Right renal pelvis (tissue), 4 donors: ENCODE measurements at regions not wholly inside any gene's neighbourhood (a gene's known extent, or its start where the extent isn't known, plus 50 kb on each side); places are given as distances from the start of the nearest gene placed in this dataset.
"Not testable (repeated sequence)": the region's sequence is repeated elsewhere in the genome, so short reads cannot be mapped to it uniquely, and the experiment has no call there.

Experiments used
- DNase-seq, 4 donors: peaks; one replicate each; pipeline ENCODE4 v3.0.0-alpha.2; 2013; ENCODE audit warnings: low read depth in 4 of 4, low spot score in 3 of 4, missing footprints in 1 of 4

DNA sequence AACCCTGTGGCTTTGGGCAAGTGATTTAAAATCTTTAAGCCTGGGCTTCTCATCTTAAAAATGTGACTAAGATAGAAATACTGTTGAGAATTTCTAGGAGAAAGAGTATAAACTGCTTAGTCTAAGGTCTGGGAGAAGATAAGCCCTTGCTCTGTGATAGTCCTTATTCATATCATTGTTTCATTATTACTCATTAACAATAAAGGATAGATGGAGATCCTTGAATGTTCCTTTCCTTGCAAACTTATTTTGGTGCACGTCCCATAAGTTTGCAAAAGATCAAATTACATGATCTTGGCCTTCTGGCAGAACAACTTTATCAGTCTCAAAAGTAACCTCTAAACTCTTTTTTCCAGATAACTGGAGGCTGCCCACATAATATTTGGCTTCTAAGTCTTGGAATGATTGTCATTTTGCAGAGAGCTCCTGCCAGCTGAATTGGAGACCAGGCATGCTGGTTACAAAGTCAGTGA lies 138.3 kb downstream of the FAM124B start:
- DNase-seq, result no peak

DNA sequence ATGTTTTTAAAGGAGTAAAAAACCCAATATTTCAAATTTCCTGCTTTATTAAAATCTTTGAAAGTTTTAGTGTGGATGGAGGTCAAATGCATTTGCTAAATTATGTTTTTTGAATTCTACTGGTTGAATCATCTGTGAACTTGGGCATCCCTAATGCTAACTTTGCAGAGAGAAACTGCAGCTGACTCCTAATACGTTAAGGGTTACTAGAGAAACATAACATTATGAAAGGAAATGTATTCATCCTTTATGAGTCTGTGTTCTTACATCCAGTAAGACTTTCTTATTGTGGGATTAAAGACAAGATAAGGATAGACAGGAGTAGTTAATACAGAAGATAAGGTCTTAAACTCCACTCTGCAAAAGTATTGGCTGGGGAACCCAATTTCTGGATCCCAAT lies 140.6 kb downstream of the FAM124B start:
- no peak for DNase-seq

DNA sequence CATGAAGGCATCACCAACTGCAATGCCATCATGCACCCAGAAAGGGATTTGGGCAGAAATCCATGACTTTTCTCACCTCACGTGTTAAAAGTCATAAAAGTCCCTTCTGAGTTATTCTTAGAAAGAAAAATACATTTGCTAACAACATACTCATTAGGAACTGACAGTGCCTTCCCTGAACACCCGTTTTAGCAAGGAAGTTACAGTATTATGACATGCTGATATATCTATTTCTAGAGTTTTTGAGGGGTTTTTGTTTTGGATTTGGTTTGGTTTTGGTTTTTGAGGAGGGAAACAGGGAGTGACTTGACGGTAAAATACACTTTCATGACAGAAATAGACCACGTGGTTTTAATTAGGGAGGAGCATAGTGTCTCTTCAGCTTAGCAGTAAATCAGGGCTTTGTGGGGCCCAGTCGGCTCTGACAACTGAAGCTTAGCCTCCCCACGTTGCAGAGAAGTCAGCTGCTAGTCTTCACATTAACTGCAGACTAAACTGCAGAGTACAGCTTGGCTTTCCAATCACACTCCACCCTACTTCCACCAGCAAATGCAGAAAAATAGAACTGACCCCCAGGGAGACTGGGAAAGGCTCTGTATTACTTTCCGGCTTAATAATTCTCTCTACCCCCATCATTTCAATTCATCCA lies 141.4 kb downstream of the FAM124B start:
- peak in 3 of 4 donors; percentile 64 to 73 (median 70) for DNase-seq

DNA sequence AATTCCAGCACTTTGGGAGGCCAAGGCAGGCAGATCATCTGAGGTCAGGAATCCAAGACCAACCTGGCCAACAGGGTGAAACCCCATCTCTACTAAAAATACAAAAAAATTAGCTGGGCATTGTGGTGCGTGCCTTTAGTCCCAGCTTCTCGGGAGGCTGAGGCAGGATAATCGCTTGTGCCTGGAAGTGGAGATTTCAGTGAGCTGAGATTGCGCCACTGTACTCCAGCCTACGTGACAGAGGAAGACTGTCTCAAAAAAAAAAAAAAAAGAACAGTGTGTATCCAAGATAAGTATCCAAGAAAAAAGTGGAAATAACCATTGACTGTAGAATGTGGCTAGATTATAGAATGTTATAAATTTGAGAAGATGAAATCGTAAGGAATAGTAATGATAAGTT lies 142.1 kb downstream of the FAM124B start:
- no peak for DNase-seq

DNA sequence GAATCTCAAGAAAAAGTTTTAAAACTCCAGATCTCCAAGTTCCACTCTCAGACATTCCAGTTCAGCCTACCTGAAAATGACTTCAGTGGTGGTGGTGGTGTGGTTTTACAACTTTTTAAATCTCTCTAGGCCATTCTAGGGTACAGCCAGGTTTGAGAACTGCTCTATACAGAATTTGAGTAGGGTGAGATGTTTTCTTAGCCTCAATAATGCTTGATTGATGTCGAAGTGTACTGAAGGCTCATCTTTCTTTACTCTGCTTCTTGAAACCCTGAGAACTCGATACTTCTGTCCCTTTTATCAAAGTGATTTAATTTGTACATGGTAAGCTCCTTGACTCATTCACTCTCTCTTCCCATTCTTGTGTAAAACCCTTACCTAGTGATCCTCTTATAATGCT lies 143.8 kb downstream of the FAM124B start:
- DNase-seq, result no peak

DNA sequence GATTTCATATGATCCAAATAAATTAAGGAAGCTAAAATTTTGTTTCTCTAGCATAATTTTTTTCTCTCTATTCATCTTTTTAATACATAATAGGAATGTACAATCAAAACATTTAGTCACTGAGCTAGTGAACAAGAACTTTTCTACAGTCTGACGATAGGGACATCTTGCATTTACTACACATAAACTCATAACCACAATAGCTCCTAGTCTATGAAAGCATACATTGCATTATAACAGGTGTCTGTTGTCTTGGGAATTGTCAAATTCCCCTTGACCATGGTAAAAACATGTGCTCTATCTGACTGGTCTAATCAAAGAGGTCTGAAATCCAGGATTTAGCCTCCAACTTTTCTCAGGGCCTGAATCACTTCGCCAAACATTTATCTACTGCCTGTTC lies 144.8 kb downstream of the FAM124B start:
- DNase-seq, result no peak

DNA sequence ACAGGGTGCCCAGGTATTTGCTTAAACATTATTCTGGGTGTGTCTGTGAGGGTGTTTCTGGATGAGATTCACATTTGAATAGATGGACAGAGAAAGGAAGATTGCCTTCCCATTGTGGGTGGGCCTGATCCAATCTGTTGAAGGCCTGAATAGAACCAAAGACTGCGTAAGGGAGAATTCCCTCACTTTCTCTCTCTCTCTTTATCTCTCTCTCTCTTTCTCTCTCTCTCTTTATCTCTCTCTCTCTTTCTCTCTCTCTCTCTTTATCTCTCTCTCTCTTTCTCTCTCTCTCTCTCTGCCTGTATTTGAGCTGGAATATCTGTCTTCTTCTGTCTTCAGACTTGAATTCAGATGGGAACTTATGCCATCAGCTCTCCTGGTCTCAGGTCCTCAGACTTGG lies 148.4 kb downstream of the FAM124B start:
- DNase-seq, result no peak

DNA sequence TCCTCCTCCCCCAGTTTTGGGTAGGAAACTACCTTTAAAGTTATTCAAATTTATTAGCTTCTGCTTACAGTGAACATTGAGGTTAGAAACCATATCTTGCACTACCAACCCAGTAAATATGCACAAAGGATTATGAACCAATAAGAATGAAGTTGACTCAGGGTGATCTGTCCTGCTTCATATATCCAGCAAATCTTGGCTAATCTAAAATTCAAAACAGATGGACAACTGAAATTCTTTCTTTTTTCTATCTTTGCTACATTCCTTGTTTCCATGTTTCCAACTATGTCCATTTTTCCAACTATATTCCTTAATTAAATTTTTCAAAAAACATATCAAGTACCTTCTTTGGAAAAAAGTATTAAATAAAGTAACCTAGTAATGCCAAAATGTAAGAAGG lies 149.3 kb downstream of the FAM124B start:
- no peak for DNase-seq

DNA sequence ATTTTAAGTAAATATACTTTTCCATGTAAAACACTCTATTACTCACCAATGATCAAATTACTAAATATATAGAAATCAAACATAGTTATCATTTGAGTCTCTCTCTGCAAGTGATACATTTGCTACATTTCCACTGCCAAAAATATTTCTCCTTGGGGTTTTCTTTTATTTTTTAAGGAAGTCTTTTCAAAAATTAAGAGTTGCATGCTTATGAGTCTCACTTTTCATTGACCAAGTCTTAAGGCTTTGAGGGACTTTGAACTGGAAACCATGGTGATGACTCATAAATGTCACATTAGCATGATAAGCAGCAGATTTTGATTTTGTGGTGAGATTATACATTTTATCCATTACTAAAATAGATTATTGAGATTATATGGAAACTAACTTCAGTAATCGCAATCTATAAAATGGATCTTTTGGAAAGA lies 152.9 kb downstream of the FAM124B start:
- DNase-seq, result no peak

DNA sequence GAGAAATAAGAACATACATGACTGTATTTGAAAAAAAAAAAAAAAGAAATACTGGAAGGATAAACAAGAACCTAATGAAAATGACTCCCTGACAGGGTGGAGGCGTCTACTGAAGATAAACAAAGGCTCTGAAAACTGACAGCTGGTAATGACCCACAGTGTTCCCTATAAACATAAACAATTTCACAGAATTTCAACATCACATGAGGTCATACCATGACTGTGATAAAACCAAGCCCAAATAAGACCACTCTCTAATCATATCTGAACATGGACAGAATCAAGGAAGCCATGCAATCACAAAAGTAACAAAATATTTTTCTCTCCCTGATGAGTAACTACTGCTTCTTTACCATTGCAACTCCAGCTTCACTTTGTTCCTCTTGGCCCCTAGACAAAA lies 159.3 kb downstream of the FAM124B start:
- DNase-seq, result no peak

DNA sequence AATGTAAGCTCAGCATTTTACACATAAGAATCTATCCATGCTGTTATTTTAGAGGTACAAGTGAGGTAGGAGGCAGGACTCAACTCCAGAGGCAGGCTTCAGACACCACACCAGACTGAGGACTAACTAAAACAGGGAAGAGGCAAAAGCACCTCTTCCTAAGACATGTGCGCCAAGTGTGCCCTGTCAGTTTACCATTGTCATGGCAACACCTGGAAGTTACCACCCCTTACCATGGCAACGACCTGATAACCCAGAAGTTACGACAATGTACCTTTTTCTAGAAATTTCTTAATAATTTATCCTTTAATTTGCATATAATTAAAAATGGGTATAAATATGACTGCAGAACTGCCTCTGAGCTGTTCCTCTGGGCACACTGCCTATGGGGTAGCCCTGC lies 160.1 kb downstream of the FAM124B start:
- no peak for DNase-seq

DNA sequence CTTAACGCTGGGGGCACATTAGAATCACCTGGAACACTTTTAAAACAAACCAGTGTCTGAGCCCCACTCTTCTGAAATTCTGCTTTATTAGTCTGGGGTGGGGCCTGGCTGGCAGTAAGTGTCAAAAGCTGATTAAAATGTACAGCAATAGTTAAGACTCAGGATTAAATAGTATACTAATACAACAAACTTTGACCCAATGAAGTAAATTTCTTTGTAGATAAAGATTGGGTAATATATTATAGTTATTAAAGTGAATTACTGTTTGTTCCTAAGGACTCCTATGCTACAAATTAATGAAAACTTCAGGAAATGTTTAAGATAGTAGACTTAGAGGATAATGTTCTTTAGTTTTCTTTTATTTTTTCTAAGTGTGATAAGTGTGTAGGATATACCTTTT lies 160.9 kb downstream of the FAM124B start:
- DNase-seq, result no peak

DNA sequence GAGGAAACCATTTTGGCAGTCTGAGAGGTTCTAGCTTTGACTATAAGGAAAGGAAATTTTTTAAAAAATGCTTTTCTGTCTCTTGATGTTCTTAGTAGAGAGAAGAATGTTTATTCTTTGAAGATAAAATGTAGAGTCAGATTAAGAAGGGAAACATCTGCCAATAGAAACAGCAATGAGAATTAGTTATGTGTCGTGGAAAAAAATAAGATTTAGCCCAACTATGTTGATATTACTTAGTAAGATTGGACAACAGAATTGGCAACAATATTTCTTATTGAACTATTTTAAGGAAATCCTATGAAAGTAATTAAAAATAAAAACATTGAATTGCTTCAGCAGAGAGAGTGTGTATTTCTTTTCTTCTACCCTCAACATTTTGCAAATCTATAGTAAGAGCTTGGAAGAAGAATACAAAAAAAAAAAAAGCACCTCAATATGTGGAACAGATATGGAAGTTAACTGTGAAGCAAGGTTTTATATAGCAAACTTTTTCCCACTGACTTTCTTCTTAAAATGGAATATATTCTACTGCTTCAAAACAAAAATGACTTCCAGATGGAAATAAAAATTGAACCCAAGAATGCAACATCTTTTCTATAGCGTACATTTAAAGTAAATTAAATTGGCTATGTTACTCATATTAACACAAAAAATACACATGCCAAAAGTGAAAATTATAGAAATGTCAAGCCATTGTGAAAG lies 177.9 kb downstream of the FAM124B start:
- no peak for DNase-seq

DNA sequence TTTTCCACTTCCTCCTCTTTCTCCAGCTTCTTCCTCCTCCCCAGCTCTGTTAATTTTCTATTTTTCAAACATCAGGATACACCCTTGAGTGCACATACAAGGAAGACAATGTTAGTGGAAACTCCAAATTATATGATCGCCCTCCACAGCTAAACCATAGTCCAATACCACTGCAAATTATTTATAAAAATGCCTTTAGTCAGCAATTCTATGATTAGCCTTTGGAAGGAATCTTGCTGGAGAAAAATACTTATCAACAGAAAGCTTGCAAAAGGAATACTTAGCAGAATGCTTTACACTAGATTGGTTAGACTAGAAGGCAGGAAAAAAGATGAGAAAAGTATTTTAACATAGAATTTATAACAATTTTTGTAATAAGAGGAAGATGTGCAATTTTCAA lies 178.9 kb downstream of the FAM124B start:
- DNase-seq, result no peak

DNA sequence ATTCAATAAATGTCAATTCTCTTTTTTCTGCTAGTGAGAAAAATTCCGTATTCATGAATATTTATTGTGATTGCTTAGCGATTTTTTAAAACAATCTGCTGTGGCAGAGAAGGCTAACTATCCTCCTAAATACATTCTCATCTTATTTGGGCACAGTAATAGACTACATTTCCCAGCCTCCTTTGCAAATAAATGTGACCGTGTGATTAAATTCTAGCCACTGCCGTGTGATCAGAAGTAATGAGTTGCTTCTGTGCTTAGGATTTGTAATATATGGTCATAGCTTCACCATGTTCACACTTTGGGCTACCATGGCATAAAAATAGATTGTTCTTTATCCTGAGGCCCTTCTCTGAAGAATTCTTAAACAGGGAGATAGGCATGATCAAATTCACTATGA lies 179.6 kb downstream of the FAM124B start:
- no peak for DNase-seq

DNA sequence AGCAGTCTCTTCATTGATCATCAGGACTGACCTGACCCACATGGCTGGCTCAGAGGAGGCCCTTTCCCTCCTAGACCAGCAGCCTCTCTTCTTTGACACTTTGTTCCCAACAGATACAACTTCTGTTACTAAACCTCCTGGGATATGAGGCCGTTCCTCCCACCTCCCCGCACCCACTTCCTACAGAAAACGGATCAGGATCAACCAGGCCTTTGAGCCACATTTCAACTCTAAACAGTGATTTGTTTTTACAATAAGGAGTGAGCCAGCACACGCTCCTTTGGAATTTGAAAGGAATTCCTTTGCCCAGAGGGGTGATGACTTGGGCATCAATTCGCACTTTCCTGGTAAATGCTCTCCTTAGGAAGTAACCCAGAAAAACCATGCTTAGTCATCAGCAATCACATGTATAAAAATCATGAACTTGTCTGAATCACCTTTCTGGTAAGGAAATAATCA lies 180.4 kb downstream of the FAM124B start:
- DNase-seq, result no peak

DNA sequence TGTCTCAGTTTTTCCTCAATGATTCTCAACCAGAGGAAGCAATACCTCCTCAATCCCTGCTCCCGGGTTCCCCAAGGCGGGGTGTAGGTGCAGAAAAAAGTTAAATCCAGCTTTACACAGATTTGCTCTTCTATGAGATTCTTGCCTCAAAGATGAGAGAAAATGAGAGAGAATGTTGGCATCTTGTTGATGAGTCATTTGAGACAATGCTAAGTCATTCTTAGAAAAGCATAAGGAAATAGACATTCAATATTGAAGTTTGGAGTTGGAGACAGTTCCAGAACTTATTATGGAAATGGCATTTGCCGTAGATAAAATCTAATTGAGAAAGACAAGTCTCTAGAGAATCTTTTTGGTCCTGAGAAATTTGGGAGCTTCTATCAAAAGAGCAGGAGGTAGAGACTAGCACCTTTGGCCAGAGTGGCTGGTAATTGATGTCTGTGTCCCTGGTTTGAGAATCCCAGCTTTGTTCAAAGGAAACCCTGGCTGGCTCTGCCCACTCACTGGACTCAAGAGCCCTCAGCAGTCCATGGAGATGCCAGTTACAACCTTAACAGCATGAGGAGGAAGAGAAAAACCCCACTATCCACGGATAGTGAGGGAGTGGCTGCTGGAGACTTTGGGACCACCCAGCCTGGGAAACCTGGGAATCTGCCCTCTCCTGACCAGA lies 181.2 kb downstream of the FAM124B start:
- no peak for DNase-seq

DNA sequence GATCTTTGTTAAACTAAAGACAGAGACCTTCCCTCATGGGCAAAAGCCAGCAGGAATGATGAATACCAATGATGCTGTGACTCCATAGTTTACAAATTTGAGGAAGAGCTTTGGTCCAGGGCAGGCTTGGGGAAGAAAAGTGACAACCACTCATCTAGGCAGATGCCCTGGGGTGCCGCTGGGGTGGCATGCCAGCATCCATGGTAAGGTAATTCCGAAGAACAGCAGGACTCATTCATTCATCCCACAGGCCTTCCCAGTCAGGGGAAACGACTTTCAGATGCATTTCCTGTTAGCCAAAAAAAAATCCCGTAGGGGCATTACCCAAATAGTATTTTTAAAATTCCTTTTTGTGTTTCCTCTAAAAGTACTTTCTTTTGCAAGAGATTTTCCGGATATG lies 180.7 kb upstream of the SERPINE2 start:
- no peak for DNase-seq

DNA sequence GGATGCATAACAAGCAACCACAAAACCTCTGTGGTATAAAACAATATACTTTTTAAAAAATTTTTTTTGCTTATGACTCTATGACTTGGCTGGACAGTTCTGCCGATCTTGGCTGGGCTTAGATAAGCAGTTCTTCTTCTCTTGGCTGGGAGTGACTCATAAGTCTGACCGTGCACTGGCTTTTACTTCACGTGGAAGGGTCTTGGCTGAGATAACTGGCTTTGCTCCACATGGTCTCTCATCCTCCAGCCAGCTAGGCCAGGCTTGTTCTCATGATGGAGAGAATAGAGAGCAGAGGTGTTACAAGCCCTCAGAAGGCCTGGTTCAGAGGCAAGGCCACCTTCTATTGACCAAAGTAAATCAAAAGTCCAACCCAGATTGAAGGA lies 178.9 kb upstream of the SERPINE2 start:
- DNase-seq, result no peak

DNA sequence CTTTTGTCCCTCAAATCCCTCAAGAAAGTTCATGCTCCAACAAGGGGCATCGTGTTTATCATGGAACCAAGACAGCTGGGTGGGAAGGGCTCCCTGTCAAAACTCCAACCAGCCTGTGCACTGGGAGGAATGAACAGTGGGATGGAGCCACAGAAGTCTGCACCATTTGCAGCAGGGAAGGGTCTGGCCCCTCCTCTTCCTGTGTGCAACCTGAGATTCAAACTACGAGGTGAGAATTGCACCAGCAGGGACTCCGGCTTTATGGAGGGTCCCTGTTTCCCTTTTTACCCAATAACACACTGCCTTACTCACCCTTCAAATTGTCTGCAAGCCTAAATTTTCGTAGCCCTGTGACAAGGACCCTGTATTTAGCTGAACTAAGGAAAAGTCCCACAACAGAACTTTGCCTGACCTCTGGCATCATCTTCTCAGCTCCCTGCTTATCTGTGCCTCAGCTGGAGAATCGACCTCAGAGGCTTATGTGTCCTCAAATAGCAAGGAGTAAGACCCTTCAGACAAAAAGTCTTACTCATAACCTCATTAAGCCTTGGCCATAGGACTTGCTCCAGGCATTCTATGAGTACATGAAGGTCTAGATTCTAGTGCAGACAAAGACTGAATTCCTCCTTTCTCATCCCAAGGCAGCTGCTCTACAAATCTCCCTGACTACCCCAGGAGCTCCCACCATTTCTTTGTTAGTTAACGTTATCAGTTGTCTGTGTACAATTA lies 178.3 kb upstream of the SERPINE2 start:
- no peak for DNase-seq

DNA sequence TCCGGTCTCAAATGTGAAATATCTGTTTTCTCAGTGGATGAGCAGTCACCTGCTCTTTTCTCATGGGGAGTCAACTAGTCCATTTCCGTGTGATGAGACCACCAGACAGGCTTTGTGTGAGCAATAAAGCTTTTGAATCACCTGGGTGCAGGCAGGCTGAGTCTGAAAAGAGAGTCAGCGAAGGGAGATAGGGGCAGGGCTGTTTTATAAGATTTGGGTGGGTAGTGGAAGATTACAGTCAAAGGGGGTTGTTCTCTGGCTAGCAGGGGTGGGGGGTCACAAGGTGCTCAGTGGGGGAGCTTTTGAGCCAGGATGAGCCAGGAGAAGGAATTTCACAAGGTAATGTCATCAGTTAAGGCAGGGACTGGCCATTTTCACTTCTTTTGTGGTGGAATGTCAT lies 176.5 kb upstream of the SERPINE2 start:
- not testable (repeated sequence) for DNase-seq
